GM21367 (cell line): ENCODE measurements at regions not wholly inside any gene's neighbourhood (a gene's known extent, or its start where the extent isn't known, plus 50 kb on each side); places are given as distances from the start of the nearest gene placed in this dataset.
"Not testable (repeated sequence)": the region's sequence is repeated elsewhere in the genome, so short reads cannot be mapped to it uniquely, and the experiment has no call there.

Experiments
- ATAC-seq: cut with Tn5 transposase; IDR thresholded peaks from one replicate; pipeline ENCODE4 v1.9.1; 2021; ENCODE audit not compliant: unreplicated experiment

GRCh38 chr6:85041376-85041775, 277.0 kb upstream of the TBX18 start:
- ATAC-seq = no peak

- no peak for ATAC-seq
Observed at GRCh38 chr6:85037221-85037620, 272.8 kb upstream of the TBX18 start.

- no peak for ATAC-seq
Observed at GRCh38 chr6:85035766-85036165, 271.4 kb upstream of the TBX18 start.

GRCh38 chr6:85033547-85033946, 269.1 kb upstream of the TBX18 start:
- no peak for ATAC-seq

- ATAC-seq = no peak
Observed at GRCh38 chr6:85026021-85026420, 261.6 kb upstream of the TBX18 start.

- no peak for ATAC-seq
Observed at GRCh38 chr6:85023721-85024120, 259.3 kb upstream of the TBX18 start.

GRCh38 chr6:85017352-85017751, 253.0 kb upstream of the TBX18 start:
- no peak for ATAC-seq

- no peak for ATAC-seq
Observed at GRCh38 chr6:85016726-85017125, 252.3 kb upstream of the TBX18 start.

GRCh38 chr6:85015396-85015990, 251.1 kb upstream of the TBX18 start:
- peak; percentile 86 for ATAC-seq

GRCh38 chr6:85010865-85011264, 246.5 kb upstream of the TBX18 start:
- no peak for ATAC-seq

- no peak for ATAC-seq
Observed at GRCh38 chr6:85008296-85009009, 244.1 kb upstream of the TBX18 start.

GRCh38 chr6:85006362-85006761, 242.0 kb upstream of the TBX18 start:
- no peak for ATAC-seq

- ATAC-seq = no peak
Observed at GRCh38 chr6:85005494-85005893, 241.1 kb upstream of the TBX18 start.

- no peak for ATAC-seq
Observed at GRCh38 chr6:85004361-85004995, 240.1 kb upstream of the TBX18 start.

- ATAC-seq = no peak
Observed at GRCh38 chr6:85002847-85003246, 238.4 kb upstream of the TBX18 start.

GRCh38 chr6:85000001-85000400, 235.6 kb upstream of the TBX18 start:
- no peak for ATAC-seq

- no peak for ATAC-seq
Observed at GRCh38 chr6:84998223-84998622, 233.8 kb upstream of the TBX18 start.

- ATAC-seq = not testable (repeated sequence)
Observed at GRCh38 chr6:84988766-84989165, 224.4 kb upstream of the TBX18 start.

GRCh38 chr6:84985490-84985889, 221.1 kb upstream of the TBX18 start:
- ATAC-seq = not testable (repeated sequence)

- no peak for ATAC-seq
Observed at GRCh38 chr6:84979541-84979940, 215.1 kb upstream of the TBX18 start.

GRCh38 chr6:84977363-84977705, 212.9 kb upstream of the TBX18 start:
- no peak for ATAC-seq

GRCh38 chr6:84976526-84977362, 212.3 kb upstream of the TBX18 start:
- ATAC-seq = no peak
